NCI-H748 treated with DMSO at 0.1 percent for 48 hours (cell line): ENCODE measurements at regions not wholly inside any gene's neighbourhood (a gene's known extent, or its start where the extent isn't known, plus 50 kb on each side); places are given as distances from the start of the nearest gene placed in this dataset.

ENCODE experiments used
- DNase-seq: peaks from one replicate; lab custom pipeline; 2025; lab: John Stamatoyannopoulos, UW

DNA sequence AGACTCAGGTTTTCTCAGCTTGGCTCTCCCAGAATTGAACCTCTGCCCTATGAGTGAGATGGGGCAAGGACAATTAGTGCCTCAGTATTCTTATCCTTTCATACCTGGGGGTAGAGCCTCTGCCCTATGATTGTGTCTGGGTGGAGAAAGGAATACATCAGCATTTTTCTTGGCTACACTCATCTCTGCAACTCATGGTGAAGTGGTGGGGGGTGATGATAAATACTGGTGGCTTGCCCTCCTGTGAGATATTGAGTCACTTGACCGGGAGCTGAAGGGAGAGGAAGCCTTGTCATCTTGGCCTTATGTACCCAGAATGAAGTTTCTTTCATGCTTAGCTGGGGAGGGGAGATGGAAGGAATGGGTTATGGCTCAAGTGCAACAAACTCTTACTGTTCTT, 71.3 kb upstream of the ENOX2 start:
- DNase-seq, result no peak

DNA sequence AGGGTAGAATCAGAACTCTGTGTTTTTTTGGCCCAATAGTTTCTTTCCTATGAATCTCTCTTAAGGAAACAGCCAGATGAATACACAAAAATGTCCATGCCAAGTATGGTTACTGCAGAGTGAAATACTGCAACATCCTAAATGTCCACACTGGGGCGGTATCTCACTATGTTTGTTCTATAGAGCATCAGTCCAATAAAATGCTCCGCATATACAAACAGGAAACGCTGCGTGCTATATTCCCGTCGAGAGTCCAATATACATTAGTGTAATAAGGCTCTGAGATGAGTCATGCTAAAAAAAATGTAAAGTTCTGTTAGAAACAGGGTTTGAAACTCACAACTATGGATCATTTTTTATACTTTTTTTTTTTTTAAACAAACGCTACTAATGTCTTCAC, 72.9 kb upstream of the ENOX2 start:
- peak; percentile 65 for DNase-seq

DNA sequence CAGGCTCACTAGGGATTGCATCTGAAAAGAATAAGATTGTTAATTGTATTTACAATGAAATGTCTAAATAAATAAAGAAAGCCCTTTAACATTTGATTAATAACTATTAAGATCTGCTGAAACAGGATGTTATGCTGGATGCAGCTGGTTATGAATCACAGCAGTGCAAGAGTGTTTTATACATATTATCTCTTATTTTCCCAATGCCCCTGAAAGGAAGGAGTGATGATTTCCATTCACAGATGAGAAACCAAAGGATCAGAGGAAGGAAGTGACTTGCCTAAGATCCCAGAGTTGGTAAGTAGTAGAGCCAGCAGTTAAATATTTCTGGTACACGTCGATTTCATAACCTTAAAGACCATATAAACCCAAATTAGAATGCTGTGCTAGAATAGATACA, 76.3 kb upstream of the ARHGAP36 start:
- DNase-seq, result no peak

DNA sequence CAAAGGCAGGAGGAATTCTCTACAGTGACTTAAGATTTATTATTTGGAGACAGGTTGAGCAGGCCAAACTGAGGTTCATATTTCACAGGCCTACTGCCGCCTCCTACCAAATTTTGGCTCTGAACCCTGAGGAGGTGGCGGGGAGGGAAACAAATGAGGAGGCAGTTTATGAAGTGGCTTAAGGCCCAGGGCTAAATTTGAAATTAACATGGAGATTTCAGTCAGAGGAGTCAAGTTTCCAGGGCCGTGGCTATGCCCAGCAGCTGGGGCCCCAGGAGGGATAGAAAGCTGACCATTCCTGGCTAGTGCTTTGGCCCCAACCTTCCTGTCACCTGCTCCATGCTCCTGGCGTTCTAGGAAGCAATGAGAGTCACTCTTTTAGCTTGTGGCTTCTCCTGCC, 73.4 kb upstream of the ARHGAP36 start:
- no peak for DNase-seq

DNA sequence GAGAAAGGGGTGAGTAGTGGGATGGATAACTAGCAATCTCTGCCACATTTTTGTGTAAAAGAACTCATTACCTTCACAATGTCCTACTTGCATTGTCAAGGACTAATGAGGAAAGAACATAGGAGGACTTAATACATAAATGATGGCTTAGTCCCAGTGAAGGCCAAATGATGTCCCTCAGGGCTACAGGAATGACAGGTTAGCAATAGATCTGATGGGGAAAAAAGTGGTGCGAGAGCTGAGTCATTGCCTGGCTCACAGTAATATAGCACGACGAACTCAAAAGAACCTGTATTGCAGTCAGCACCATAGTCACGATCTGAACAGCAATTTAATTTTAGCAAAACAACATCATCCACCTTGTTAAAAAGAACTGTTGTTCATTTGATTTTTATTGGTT, 70.9 kb upstream of the ARHGAP36 start:
- no peak for DNase-seq

DNA sequence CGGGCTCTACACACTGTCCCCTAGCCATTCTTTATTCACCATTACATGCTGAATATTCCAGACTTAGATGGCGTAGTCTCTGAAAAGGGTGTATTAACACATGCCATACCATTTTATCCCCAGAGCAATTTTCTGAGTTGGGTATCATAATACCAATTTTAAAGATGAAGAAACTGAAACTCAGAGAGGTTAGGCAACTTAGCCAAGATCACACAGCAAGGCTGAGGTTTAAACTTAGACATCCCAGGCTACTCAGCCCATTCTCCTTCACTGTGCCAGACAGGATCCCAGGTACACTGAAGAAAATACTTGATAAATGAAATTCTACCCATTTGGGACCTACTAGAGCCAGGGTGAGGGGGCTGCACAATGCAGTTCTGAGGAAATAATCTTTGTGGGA, 67.4 kb upstream of the ARHGAP36 start:
- no peak for DNase-seq

DNA sequence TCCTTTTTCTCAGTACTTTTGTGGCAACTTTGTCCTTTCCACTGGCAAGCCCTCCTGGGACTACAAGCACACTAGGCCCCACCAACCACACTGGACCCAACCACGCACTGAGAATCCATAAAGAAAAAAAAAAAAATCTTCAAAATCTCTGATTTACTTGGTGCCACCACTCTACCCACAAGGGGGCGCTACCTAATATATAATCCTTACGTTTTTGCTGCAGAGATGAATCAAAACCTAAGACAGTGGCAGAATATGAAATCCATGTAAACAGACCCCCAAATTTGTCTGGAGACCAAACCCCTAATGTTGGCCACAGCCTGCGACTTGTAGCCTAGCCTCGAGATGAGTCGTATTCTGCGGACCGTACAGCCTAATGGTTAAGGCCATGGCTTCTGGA, 63.5 kb upstream of the ARHGAP36 start:
- DNase-seq, result no peak

DNA sequence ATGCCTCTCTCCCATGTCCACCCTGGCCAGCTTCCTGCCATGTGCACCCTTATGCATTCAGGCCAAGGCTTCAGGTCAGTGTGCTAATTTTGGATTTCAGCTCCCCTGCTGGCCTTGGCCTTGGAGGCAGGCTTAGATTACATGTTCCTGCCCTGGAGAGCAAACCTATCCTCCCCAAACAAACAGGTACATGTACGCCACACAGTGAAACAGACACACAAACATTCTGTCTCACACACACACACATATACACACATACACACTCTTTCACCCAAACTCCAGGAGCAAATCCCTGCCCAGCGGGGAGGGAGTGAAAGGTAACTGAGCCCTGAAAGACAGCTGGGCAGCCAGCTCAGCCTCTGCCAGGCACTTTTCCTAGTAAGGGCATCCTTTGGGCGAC, 62.7 kb upstream of the ARHGAP36 start:
- DNase-seq, result no peak

DNA sequence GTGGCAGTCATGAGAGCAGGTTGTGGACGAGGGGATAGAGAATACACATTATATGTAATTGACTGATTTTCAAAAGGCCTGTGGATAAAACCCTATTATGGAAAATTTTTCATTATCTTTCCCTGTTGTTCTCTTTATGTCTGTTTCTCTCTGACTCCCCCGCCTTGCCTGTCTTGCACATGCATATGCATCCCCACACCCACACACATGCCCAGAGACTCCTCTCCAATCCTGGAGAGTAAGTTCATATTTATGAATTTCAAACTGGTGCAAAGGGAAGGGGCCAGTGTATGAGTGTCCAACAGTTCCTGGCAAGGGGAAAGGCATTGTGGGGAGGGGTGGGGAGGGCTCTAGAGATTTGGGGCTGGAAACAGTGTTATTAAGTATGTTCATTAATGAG, 60.8 kb upstream of the ARHGAP36 start:
- no peak for DNase-seq

DNA sequence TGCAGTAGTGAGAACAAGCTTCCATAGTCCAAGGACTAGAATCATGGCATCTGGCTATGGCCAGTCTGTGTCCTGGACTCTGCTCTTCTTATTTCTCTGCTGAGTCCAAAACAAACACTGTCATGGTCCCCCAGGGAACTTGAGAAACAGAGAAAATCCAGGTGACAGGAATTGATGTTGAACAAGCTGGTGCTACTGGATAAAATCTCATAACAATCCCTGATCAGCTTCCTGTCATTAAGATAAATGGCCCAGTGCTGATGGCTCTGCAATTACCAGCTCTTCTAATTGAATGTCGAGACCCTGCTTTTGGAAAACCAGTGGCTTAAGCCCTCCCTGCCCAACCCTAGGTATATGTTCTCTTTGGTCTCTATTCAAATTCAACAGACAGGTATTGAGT, 58.8 kb upstream of the ARHGAP36 start:
- peak; percentile 20 for DNase-seq
